Activated CD4-positive, CD25-positive, alpha-beta regulatory T cell treated with anti-CD3 and anti-CD28 coated beads, Interleukin-2, amount 50 U/mL, for 72 hours (primary cell): ENCODE measurements at regions not wholly inside any gene's neighbourhood (a gene's known extent, or its start where the extent isn't known, plus 50 kb on each side); places are given as distances from the start of the nearest gene placed in this dataset.

ENCODE experiments used
- DNase-seq: peaks from one replicate; pipeline ENCODE4 v3.0.0; 2021

- DNase-seq: no peak
Observed at GRCh38 chr6:169839029-169839481, 87.6 kb downstream of the ERMARD start.

- DNase-seq: no peak
Observed at GRCh38 chr6:169838346-169839028, 87.1 kb downstream of the ERMARD start.

- no peak for DNase-seq
Observed at GRCh38 chr6:169837529-169838250, 86.3 kb downstream of the ERMARD start.

GRCh38 chr6:169833258-169833794 lies 81.9 kb downstream of the ERMARD start:
- DNase-seq: no peak

- no peak for DNase-seq
Observed at GRCh38 chr6:169832247-169832948, 81.0 kb downstream of the ERMARD start.

- DNase-seq: peak; percentile 78
Observed at GRCh38 chr6:169831450-169832246, 80.2 kb downstream of the ERMARD start.
